UCSD-AML1 (cell line): ENCODE measurements at regions not wholly inside any gene's neighbourhood (a gene's known extent, or its start where the extent isn't known, plus 50 kb on each side); places are given as distances from the start of the nearest gene placed in this dataset.
"Not testable (repeated sequence)": the region's sequence is repeated elsewhere in the genome, so short reads cannot be mapped to it uniquely, and the experiment has no call there.

Source experiments
- DNase-seq: peaks from one replicate; lab custom pipeline; 2025; ENCODE audit not compliant: unreplicated experiment; lab: John Stamatoyannopoulos, UW

DNA sequence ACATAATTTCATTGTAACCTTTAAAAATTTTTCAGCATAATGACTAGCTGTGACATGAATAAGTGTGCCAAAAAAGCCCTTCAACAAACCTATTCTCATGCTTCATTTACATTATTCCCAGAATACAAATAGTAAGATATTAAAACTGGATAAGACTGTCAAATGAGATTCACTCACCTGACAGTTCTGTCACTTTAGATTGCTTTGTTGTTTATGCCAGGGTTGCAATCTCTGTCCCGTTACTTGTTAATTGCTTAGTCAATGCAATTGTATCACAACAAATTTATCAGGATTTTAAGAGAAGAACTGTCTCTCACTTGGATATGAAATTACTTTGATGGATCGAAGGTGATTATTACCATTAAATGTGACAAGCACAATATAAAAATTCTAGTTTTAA is 616.0 kb upstream of the IGFBP7 start:
- no peak for DNase-seq

DNA sequence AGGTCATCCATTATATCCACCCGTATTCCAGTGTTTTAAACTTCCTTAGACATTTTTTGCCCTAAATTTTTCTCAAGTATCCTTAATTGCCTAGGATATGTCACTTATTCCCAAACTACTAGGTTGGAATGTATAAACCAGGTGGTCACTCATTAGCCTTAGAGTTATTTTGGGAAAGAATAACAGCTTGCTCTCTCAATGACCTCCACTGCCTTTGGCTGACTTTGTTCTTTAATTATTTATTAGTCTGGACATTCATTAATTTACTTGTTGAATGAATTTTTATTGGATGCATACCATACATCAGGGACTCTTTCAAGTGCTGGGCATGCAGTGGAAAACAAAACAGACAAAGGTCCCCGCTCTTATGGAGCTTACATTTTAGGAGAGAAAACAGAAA is 609.3 kb upstream of the IGFBP7 start:
- DNase-seq: no peak

DNA sequence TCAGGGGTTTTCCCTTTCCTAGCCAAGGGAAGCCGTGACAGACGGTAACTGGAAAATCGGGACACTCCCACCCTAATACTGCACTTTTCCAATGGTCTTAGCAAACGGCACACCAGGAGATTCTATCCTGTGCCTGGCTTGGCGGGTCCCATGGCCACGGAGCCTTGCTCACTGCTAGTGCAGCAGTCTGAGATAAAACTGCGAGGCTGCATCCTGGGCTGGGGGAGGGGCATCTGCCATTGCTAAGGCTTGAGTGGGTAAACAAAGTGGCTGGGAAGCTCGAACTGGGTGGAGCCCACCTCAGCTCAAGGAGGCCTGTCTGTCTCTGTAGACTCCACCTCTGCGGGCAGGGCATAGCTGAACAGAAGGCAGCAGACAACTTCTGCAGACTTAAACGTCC is 604.1 kb upstream of the IGFBP7 start:
- DNase-seq: not testable (repeated sequence)

DNA sequence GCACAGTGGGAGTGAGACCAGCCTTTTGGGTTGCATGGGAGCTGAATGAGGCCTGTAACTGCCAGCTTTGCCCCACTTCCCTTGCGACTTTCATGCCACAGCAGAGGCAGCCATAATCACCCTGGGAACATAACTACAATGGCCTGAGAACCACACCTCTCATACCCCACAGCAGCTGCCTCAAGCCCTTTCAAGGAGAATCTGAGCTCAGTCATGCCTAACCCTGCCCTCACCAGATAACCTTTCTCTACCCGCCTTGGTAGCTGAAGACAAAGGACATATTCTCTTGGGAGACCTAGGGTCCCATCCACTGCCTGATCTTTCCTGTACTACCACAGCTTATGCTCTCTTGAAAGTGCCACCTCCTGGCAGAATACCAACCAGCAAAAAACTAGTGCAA is 599.9 kb upstream of the IGFBP7 start:
- no peak for DNase-seq

DNA sequence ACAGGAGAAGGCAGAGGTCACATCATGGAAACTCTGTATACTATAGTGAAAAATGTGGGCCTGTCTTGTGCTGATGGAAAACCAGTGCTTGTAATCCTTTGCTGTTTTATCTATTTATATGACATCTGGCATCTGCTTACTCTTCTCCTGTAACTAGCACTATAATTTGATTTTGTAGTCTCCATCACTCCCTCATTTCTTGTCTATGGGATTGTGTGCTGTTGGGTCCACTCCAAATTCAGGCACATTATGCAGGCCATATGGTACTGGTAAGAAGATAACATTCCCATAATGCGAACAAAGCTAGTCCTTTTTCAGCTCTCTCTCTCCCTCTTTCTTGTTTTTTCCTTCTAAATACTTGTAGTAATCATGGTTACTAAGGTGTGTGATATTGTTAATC is 581.2 kb upstream of the IGFBP7 start:
- DNase-seq: no peak

DNA sequence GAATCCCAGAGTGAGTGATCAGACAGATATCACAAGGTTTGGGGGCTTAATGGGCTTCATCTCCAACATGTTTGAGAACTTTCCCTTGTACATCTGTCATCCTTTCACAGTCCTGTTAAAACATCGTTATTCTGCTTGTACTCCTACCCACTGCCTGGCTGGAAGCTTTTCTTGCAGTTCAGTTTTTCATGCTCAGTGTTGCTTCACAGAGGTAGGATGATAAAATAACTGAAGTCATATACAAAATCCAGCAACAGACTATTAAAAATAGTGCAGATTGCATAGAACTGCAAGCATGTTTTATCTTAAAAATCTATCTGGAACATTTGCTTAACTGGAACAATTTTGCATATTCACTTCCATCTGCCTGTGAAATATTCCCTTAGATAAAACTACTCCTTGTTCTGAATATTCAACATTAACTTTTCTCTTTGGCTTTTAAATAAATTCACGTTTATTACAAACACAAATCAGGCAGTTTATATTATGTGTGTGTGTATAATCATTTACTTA is 579.6 kb upstream of the IGFBP7 start:
- DNase-seq: no peak

DNA sequence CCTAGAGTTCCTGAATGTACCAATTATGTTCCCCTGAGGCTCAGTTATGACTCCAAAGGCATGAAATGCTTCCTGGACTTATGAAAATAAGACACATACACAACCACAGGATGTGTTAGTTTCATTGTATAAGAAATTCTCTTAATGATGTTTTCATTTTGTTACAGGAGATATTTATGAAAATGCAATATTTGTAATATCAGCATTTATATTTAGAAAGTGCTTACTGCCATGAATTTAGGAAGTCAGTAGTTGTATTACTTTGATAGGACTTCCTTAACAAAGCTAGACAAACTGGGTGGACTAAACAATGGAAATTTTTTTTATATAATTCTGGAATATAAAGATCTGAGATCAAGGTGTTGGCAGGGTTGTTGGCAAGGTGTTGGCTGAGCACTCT is 572.1 kb upstream of the IGFBP7 start:
- DNase-seq: no peak

DNA sequence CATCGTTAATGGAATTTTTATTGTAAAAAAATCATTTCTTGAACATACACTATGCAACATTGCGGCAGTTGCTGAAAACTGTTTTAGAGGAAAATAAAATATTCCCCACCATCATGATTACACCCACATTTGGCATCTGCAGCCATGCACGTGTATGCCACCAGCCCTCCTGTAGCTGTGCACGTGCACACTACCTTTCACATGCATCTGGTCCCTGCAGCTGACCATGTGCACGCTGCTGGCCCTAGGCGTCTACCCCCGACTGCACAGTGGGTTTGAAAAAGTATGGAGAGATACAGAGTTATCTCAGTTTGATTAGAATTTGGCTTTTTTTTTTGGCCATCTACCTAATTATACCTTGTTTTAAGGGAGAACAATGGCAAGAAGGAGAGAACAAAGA is 569.8 kb upstream of the IGFBP7 start:
- no peak for DNase-seq

DNA sequence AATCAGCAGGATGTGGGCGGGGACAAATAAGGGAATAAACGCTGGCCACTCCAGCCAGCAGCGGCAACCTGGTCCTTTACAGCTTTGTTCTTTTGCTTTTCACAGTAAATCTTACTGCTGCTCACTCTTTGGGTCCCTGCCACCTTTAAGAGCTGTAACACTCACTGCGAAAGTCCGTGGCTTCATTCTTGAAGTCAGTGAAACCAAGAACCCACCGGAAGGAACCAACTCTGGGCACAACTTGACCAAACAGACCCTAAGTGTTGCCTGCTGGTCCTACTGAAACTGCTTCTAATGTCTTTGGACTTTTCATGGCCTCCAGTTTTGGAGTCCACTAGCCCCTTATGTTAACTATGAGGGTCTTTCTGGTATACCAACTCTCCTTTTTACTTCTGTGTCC is 566.2 kb upstream of the IGFBP7 start:
- DNase-seq: no peak

DNA sequence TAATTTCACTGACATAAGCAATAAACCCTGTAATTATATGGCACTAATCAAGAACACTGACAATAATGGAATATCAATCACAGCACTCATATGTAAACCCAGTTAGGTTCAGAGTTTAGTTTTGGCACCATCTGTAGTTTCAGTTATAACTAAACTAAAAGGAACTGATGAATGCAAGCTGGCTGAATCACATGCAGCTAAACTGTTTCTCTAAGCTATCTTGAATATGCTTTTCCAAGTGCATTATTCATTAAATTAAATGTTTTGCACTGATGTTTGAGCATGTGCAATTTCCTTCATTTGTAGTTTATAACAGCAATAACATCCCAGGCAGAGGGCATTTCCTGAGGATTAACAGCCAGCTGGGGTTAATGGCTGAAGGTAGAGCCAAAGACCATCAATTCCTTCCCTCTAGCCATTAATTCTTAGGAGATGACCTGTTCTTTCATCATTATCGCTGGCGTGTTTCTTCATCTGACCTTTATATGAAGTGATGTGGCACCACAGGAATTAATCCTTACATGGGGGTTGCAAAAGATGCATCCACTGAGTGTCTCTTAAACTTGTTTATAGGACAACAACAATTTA is 562.8 kb upstream of the IGFBP7 start:
- DNase-seq: no peak

DNA sequence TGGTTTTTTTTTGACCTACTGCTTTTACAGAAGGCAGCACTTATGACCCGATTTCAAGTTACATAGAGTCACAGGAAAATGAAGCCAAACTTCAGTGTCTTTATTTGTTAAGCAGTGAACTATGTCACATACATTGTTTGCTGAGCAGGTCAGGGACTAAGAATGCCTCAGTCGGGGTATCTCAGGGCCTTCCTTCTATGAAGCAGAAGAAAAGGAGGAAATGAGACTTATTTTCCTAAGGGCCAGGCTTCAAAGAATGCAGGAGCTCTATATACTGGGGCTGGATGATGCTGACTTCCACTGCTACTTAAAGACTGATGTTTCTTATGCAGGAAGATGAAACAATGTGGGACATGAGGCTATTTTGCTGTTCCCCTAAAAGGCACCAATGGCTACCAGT is 558.4 kb upstream of the IGFBP7 start:
- DNase-seq: no peak

DNA sequence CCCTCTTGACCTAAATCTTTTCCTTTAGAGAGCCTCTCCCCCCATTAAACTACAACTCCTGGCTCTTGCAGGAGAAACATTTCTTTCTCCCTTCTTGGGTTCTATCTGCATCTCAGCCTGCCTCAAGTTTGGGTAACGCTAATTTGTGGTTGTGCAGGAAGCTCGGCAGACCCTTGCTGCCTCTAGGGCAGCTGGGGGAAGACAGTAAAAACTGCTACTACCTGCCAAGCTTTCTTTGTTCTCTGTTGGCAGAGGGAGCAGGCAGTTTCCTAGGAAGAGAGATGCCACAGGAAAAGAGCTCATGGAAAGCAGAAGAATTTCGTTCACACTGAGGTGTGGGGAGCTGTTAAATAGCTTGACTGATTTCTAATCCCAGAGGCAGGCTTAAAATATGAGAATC is 555.6 kb upstream of the IGFBP7 start:
- no peak for DNase-seq

DNA sequence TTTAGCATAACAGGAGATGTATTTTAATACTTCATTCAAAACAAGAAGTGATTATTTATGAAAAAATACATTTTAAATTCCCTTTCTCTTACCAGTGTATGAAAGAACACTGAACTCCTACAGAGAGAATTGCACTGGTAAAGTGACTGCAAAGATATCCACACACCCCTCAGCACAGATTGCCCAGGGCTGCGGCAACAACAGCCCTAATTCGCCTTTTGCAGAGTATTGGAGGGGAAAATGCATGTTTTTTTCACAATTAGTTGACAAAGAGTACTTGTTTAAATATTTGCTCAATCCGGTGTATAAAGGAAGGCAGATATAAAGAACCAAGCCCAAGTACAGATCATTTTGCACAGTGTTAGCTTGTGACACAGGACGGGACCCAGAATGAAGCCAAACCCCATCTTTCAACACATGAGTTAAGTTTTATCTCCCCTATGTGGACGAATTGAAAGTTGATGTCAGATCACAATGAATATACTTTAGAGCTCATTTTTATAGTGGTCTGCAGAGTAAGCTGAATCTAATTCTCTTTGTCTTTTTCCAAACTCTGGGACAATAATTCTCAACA is 551.4 kb upstream of the IGFBP7 start:
- DNase-seq: no peak

DNA sequence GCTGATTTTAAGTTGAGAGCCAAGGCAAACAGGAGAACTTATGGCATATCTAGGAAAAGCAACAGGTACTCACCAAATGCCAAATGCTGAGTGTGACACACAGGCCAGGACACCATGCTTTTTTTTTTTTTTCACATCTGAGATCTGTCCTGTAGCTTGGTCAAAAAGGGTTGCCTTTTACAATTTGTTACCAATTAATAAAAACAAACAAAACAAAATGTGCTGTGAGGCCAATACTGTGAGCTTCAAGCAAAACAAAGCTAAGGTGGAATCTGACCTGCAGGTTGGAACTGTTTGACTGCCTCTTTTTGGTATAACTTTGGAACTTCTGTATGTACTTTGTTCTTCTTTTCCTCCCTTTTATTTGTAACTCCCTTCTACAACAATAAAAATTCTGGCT is 548.5 kb upstream of the IGFBP7 start:
- DNase-seq: no peak

DNA sequence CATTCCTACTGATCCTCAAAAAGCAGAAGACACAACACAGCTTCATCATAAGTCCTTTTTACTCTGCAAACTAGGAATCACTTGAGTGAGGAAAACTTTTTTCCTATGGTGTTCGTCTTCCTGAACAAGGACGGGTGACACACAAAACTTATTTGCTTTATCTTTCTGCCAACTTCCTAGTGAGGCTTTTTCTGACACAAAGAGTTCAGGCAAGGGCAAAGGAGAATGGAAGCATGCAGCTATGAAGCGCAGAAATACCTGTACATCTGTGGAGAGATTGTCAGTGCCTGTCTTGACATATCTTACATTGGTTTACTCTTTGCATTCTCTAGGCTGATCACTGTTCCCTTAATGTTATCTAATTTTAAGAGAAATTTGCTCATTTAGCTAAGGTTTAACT is 548.0 kb upstream of the IGFBP7 start:
- no peak for DNase-seq

DNA sequence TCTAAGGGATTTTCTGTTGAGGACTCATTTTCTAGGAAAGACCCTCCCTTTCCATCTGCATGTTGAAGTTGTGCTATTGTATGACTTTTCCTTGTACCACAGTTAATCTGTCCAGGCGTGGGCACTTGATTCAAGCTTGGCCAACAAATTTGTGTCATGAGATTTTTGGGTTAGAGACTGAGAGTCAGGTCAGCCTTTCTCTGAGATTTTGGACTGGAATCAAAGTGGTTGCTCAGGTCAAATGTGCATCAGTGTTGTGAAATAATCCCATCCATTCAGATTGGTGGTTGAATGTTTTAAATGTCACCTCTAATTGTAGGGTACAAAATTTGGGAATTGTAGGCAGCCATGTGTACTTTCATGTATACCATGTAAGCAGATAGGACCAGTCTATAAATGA is 545.2 kb upstream of the IGFBP7 start:
- DNase-seq: no peak

DNA sequence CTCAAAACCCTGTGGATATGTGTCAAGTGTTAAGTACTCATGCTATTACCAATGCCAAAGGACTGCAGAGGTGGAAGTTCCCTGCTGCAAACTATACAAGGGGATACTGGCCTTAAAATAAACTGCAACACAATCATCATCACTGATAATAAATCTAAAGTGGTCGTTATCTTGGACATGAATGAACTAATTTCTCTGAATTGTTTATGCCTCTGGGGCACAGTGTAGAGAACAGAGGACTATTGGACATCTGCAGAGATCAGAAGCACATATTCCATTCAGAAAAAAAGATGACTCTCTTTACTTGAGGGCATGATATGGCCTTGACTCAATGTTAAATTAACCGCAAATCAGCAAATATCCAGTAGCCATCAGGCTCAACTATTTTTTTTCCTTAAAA is 542.6 kb upstream of the IGFBP7 start:
- no peak for DNase-seq

DNA sequence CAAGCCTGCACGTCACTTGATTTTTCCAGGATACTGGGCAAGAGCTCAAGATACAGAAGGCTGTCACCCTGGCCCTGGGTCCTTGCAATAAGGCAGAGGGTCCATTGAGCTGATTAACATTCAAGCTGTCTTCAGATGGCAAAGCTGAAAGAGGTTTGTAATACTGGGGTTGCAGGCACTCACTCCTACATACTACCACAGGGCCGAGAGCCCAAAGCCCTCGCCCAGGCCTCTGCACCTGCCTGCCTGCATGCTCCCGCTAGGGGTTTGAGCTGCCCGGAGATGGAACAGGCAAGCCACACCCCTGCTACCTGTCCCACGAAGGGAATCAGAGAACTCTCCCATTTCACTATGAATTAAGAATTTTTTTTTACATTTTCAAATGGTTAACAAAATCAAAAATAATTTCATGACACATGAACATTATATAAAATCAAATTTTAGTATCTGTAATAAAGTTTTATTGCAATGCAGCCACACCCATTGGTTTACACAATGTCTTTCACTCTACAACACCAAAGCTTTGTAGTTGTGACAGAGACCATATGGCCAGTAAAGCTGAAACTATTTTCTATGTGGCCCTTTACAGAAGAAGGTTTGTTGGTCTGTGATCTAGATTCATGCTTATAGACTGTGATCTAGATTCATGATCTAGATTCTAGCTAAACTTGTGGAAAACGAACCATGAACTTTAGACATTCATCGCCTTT is 530.4 kb upstream of the IGFBP7 start:
- no peak for DNase-seq

DNA sequence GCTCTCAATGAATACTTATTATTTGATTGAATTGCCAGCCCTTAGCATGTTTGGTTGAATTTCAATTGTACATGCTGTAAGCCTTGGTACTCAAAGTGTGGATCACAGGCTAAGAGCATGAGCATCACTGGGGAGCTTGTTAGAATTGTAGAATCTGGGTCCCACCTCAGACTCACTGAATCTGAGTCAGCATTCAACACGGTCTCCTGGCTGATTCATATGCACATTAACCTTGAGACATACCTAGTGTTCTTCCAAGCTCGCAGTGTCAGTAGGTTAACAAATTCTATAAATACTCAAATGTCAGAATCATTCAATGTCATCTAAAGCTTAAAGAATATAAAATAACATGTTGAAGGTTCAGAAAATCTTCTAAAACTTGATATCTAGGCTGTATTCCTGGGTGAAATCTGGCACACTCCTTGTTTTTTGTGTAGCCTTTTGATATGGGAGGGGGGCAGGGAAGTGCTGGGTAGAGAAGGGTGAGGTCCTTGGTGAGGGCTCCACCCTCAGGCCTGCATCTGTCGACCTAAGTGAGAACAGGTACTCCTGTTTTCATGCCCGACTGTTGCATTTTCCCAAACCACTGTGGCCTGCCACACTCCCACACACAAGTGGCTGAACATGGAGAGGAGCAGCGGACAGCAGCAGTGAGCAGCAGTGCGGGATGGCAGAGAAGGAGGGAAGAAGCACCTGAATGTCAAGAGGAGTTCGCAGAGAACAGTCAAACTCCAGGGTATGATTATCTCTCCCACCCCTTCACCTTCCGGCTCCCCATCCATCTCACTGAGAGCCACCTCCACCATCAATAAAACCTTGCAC is 529.6 kb upstream of the IGFBP7 start:
- no peak for DNase-seq

DNA sequence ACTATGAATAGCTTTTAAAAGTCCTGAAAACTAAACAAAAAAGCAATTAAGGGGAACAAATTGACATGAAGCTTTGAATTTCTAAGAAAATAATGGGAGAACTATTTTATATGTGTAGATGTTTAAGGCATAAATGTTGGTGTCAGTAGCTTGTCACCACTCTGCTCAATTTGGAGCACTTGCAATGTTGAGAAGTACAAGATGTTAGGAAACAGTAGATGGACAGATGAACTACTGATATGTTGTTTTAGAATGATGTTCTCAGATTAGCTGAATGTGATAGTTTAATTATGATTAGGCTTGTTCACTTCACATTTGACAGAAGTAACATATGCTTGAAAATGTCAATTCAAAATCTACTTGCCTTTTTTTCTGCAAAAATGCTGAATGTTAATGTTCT is 525.7 kb upstream of the IGFBP7 start:
- no peak for DNase-seq

DNA sequence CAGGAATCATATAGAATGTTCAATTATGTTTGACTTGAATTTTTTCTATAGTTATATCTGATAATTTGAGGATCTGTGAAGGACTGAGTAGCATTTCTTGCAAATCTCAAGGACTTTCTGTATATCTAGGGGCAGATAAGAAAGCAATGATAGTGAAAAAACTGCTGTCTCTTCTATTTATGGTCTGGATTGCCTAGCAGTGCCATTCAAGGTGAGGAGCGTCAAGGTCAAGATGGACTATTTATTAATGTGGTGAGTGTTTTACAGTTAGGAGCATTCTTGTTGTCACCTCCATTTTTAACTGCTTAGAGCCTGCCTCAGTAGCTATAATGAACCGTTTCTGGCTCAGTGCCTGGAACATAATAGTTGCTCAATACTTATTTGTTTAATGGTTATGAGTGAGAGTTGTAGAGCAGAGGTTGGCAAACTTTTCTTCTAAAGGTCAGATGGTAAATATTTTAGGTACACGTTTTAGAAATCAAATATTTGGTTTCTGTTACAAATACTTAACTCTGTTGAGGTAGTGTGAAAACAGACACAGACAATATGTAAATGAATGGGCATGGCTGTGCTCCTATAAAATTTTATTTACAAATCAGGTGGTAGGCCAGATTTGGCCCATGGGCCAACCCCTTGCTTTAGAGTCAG is 523.2 kb upstream of the IGFBP7 start:
- no peak for DNase-seq
